ENCODE measurements at regions not wholly inside any gene's neighbourhood (a gene's known extent, or its start where the extent isn't known, plus 50 kb on each side); places are given as distances from the start of the nearest gene placed in this dataset.
"Not testable (repeated sequence)": the region's sequence is repeated elsewhere in the genome, so short reads cannot be mapped to it uniquely, and the experiment has no call there.

GRCh38 chr21:32093646-32094462 lies 185.0 kb downstream of the MIS18A start:
- ATAC-seq = no peak
- no peak for DNase-seq

- ATAC-seq = no peak
- no peak for DNase-seq
Observed at GRCh38 chr21:32090956-32091355, 187.9 kb downstream of the MIS18A start.

GRCh38 chr21:32089766-32090165 lies 189.1 kb downstream of the MIS18A start:
- DNase-seq = no peak
- ATAC-seq = no peak

- no peak for DNase-seq
- ATAC-seq = no peak
Observed at GRCh38 chr21:32088471-32088870, 190.4 kb downstream of the MIS18A start.

GRCh38 chr21:32087447-32087846 lies 191.4 kb downstream of the MIS18A start:
- DNase-seq (no peak), ATAC-seq (peak; percentile 86)

GRCh38 chr21:32083197-32083596 lies 195.7 kb downstream of the MIS18A start:
- ATAC-seq = no peak
- DNase-seq = no peak

GRCh38 chr21:32082466-32082865 lies 196.4 kb downstream of the MIS18A start:
- ATAC-seq (no peak), DNase-seq (no peak)

GRCh38 chr21:32073593-32073992 lies 200.8 kb downstream of the HUNK start:
- ATAC-seq = no peak
- no peak for DNase-seq

- no peak for ATAC-seq
- no peak for DNase-seq
Observed at GRCh38 chr21:32073190-32073589, 200.4 kb downstream of the HUNK start.

- not testable (repeated sequence) for DNase-seq, ATAC-seq
Observed at GRCh38 chr21:32071620-32072019, 198.8 kb downstream of the HUNK start.

GRCh38 chr21:32070676-32071330 lies 198.0 kb downstream of the HUNK start:
- DNase-seq = no peak
- ATAC-seq = no peak

GRCh38 chr21:32070126-32070525 lies 197.3 kb downstream of the HUNK start:
- DNase-seq (no peak), ATAC-seq (no peak)

- ATAC-seq = no peak
- no peak for DNase-seq
Observed at GRCh38 chr21:32065654-32066053, 192.8 kb downstream of the HUNK start.

- ATAC-seq (no peak), DNase-seq (no peak)
Observed at GRCh38 chr21:32064281-32064910, 191.6 kb downstream of the HUNK start.

- ATAC-seq (no peak), DNase-seq (no peak)
Observed at GRCh38 chr21:32062591-32063227, 189.9 kb downstream of the HUNK start.

GRCh38 chr21:32061729-32062128 lies 188.9 kb downstream of the HUNK start:
- DNase-seq = no peak
- no peak for ATAC-seq

- DNase-seq (no peak), ATAC-seq (no peak)
Observed at GRCh38 chr21:32056791-32057190, 184.0 kb downstream of the HUNK start.

GRCh38 chr21:32055305-32055704 lies 182.5 kb downstream of the HUNK start:
- no peak for ATAC-seq
- DNase-seq = no peak
